Body of pancreas (tissue), 4 donors: ENCODE measurements at regions not wholly inside any gene's neighbourhood (a gene's known extent, or its start where the extent isn't known, plus 50 kb on each side); places are given as distances from the start of the nearest gene placed in this dataset.

ENCODE experiments used
- ATAC-seq: fragments of 150-250 bp; one replicate; pipeline ENCODE4 v1.9.1; 2016
- DNase-seq, 4 donors: peaks; one replicate each; pipeline ENCODE4 v3.0.0-alpha.2; 2019
- H3K27ac ChIP-seq, 4 donors: fragments of 200-600 bp; sonication (generic); 1 replicate in 3 of 4; 2 replicates in 1 of 4; pipeline versions ENCODE4 v1.5.1 to v1.6.1; 2016 to 2019; ENCODE audit warnings: mild to moderate bottlenecking in 1 of 4, mixed read lengths in 1 of 4, moderate library complexity in 1 of 4
- H3K27me3 ChIP-seq, 2 donors: fragments of 200-600 bp; sonication (generic); one replicate each; pipeline ENCODE4 v1.6.0; 2016; ENCODE audit warnings: mild to moderate bottlenecking in 1 of 2
- H3K36me3 ChIP-seq, 2 donors: fragments of 200-600 bp; sonication (generic); replicated peaks in 1 of 2; 2 replicates each; pipeline ENCODE4 v1.5.1; 2016; ENCODE audit warnings: low read depth in 2 of 2; ENCODE audit not compliant: insufficient read depth in 1 of 2
- H3K4me1 ChIP-seq: fragments of 200-600 bp; sonication (generic); one replicate; pipeline ENCODE4 v1.6.0; 2016
- H3K4me3 ChIP-seq, 2 donors: fragments of 200-600 bp; sonication (generic); 1 replicate in 1 of 2; 2 replicates in 1 of 2; pipeline ENCODE4 v1.5.1; 2016 to 2019
- H3K9me3 ChIP-seq, 3 donors: fragments of 200-600 bp; sonication (generic); 1 replicate in 2 of 3; 2 replicates in 1 of 3; pipeline ENCODE4 v1.5.1; 2016
- CTCF ChIP-seq, 7 experiments: fragments of 450-650 bp in 4 of 7; fragments of 200-600 bp in 3 of 7; sonication (generic) in 3 of 7; IDR thresholded peaks; one replicate each; pipeline ENCODE4 v1.5.1; 2016 to 2019; ENCODE audit warnings: antibody characterized with exemption in 7 of 7
- POLR2A ChIP-seq, 3 donors: fragments of 450-650 bp; IDR thresholded peaks; one replicate each; pipeline ENCODE4 v1.6.1; 2016; ENCODE audit warnings: antibody characterized with exemption in 3 of 3, mild to moderate bottlenecking in 2 of 3
- WGBS, 2 donors: methylation state at CpG; one replicate each; pipeline ENCODE4 v1.1.5; 2017; 5-methylcytosine and 5-hydroxymethylcytosine counted together
- intact Hi-C: fragments of 100-400 bp; cut with DNase I; formaldehyde crosslinking; loops from one replicate; pipeline ENCODE4 v1.15.1; 2023

- no peak overlapping the region for H3K4me3 ChIP-seq
- H3K4me1 ChIP-seq: no peaks in the 10 kb centered on the region
- no peak for ATAC-seq
- H3K36me3 ChIP-seq: no peaks in the 10 kb centered on the region
- no peak for DNase-seq
- H3K27me3 ChIP-seq: no peaks in the 10 kb centered on the region
- 65 to 76% methylated on average over 1 of the region's 1 CpG for WGBS, 2 donors
- no peak for TF ChIP-seq CTCF (IDR thresholded peaks at IDR 0.05)
- TF ChIP-seq POLR2A (IDR thresholded peaks at IDR 0.05): no peak
- H3K9me3 ChIP-seq: no peaks in the 10 kb centered on the region
- no peak overlapping the region for H3K27ac ChIP-seq
- intact Hi-C loops: no loop called here
Observed at GRCh38 chr2:18771212-18771611, 181.8 kb upstream of the NT5C1B start.

DNA sequence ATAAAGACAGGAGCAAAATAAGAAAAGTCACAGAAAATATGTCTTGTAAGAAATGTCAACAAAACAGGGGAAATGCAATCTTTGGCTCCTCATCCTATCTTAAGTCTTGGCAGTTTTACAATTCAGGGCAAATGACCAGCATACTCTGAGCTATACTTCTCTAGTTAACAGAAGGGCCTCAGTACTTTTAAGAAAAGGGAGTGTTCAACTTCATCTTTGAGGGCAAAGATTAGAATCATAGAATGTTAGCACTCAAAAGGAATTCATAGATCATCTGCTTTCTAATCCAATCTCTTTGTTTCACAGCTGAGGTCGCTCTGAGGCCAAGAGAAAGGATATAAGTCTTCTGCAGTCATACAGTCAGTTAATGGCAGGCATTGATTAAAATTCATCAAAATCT, 174.0 kb upstream of the NT5C1B start:
- Histone ChIP-seq H3K27ac (no peak overlapping the region), H3K36me3 (no peaks in the 10 kb centered on the region), H3K4me3 (no peak overlapping the region), H3K9me3 (no peaks in the 10 kb centered on the region), H3K4me1 (no peaks in the 10 kb centered on the region), H3K27me3 (no peaks in the 10 kb centered on the region)
- WGBS, 2 donors: 86 to 91% methylated on average over 1 of the region's 1 CpG
- ATAC-seq: no peak
- no peak for DNase-seq
- no peak for TF ChIP-seq CTCF (IDR thresholded peaks at IDR 0.05)
- intact Hi-C loops: no loop called here

DNA sequence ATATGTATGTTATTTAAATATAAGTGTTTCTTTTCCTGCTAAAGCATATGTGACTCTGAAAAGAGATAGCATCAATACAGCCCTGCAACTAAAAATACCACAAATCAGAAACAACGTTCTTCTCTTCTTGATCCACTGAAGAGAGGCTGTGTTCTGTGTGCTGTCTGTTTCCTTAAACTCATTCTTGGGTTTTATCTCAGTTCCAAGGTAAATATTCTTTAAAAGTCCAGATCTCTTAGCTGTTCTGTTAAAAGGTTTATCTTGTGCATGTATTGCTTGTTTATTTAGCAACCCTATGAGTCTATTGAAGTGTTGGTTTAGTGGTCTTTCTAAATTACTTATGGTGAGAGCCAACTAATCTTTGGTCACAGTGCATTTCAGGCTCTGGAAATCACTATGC, 173.3 kb upstream of the NT5C1B start:
- ATAC-seq (no peak), DNase-seq (no peak)
- intact Hi-C loops: no loop called here
- no peaks in the 10 kb centered on the region for H3K36me3 ChIP-seq
- WGBS, 2 donors: 18% methylated on average over 1 of the region's 1 CpG
- no peak for TF ChIP-seq POLR2A (IDR thresholded peaks at IDR 0.05)
- TF ChIP-seq CTCF (IDR thresholded peaks at IDR 0.05): no peak
- H3K9me3 ChIP-seq: no peaks in the 10 kb centered on the region
- no peak overlapping the region for H3K4me3 ChIP-seq
- no peaks in the 10 kb centered on the region for H3K4me1 ChIP-seq
- H3K27me3 ChIP-seq: no peaks in the 10 kb centered on the region
- H3K27ac ChIP-seq: no peak overlapping the region

GRCh38 chr2:18754286-18754685, 164.9 kb upstream of the NT5C1B start:
- Histone ChIP-seq H3K27me3 (no peaks in the 10 kb centered on the region), H3K4me3 (no peak overlapping the region), H3K27ac (no peak overlapping the region), H3K9me3 (no peaks in the 10 kb centered on the region), H3K36me3 (no peaks in the 10 kb centered on the region), H3K4me1 (no peaks in the 10 kb centered on the region)
- intact Hi-C loops: loop anchor here (5.0 kb wide), 1 partner anchor 608 kb away; no protein-coding TSS in a partner anchor
- WGBS, 2 donors: 86 to 94% methylated on average over 1 of the region's 1 CpG
- no peak for ATAC-seq
- TF ChIP-seq POLR2A (IDR thresholded peaks at IDR 0.05): no peak
- no peak for TF ChIP-seq CTCF (IDR thresholded peaks at IDR 0.05)
- no peak for DNase-seq

DNA sequence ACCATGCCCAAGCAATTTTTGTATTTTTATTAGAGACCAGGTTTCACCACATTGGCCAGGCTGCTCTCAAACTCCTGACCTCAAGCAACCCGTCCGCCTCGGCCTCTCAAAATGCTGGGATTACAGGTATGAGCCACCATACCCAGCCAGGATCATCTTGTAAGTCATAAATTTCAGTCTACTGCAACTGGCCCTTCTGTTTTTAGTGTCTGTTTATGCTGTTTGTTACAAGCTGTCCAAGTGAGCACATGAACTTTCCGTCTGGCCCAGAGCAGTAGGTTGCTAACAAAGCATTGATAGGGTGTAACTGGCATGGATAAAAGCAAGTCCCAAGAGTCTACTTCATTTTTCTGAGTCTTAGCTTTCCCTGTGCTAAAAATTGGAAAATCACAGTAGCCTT, 164.4 kb upstream of the NT5C1B start:
- no peak overlapping the region for H3K27ac ChIP-seq
- H3K9me3 ChIP-seq: no peaks in the 10 kb centered on the region
- 92 to 93% methylated on average over 4 of the region's 4 CpGs for WGBS, 2 donors
- intact Hi-C loops: loop anchor here (5.0 kb wide), 1 partner anchor 609 kb away; no protein-coding TSS in a partner anchor
- no peaks in the 10 kb centered on the region for H3K4me1 ChIP-seq
- no peaks in the 10 kb centered on the region for H3K36me3 ChIP-seq
- ATAC-seq (no peak), DNase-seq (no peak)
- TF ChIP-seq CTCF (IDR thresholded peaks at IDR 0.05): no peak
- TF ChIP-seq POLR2A (IDR thresholded peaks at IDR 0.05): no peak
- no peak overlapping the region for H3K4me3 ChIP-seq
- no peaks in the 10 kb centered on the region for H3K27me3 ChIP-seq
